ENCODE measurements at regions not wholly inside any gene's neighbourhood (a gene's known extent, or its start where the extent isn't known, plus 50 kb on each side); places are given as distances from the start of the nearest gene placed in this dataset.

DNA sequence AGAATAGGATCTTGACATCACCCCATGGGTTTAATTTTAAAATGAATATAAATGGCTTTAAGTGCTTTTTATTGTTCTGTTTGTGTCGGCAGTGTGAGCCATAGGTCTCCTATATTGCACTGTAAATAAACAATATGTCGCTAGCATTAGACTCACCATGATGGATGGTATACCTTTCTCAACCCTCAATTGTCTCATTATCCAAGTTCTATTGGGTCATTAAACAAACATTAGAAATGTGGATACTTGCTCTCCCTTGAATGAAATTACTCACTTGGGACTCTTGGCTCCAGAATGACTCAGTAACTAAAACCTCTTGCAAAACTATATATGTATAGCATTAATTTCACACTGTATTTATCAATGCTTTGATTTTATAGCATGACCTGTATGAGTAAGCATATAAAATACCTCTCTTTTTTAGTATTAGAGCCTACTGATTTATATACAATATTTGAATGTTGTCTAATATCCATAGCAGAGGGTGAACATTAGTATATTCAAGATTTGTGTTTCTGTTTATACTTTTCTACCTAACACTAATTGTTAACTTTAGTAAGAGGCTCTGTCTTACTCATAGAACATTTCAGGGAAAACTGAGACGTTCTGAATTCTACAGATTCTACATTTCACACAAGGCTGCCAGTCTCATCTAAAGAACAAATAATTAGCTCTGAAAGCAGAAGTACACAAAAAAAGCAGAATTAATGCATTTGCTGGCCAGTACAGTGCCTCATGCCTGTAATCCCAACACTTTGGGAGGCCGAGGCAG, 303.8 kb upstream of the PRR16 start:
- Histone ChIP-seq H2AFZ (ENCODE audit: low read length) (no peak overlapping the region), H3K18ac (ENCODE audit: low read length) (no peak overlapping the region), H3K4ac (ENCODE audit: low read length) (no peak overlapping the region), H4K8ac (ENCODE audit: low read depth, low read length) (no peak overlapping the region), H2BK12ac (ENCODE audit: low read length) (no peak overlapping the region), H2AK5ac (ENCODE audit: low read depth, low read length) (no peak overlapping the region), H3K36me3 (replicated peaks in 1 of 2; ENCODE audit: control insufficient read depth in 2 of 2, insufficient read depth in 2 of 2, low read length in 2 of 2) (no peaks in the 10 kb centered on the region), H3K27me3 (ENCODE audit: control insufficient read depth in 3 of 3, insufficient read depth in 3 of 3, low read depth in 1 of 3, low read length in 3 of 3) (no peaks in the 10 kb centered on the region), H4K91ac (ENCODE audit: low read depth, low read length, poor library complexity) (no peak overlapping the region), H3K14ac (ENCODE audit: low read length) (no peak overlapping the region), H3K9ac (ENCODE audit: low read depth, low read length, poor library complexity) (no peak overlapping the region), H3K79me1 (ENCODE audit: low read depth, low read length) (no peaks in the 10 kb centered on the region), H3K4me3 (ENCODE audit: low read length in 2 of 2) (no peak overlapping the region), H3K4me1 (ENCODE audit: control insufficient read depth in 2 of 2, insufficient read depth in 1 of 2, low read depth in 1 of 2, low read length in 2 of 2) (no peaks in the 10 kb centered on the region), H3K9me3 (replicated peaks in 1 of 2; ENCODE audit: control insufficient read depth in 2 of 2, insufficient read depth in 1 of 2, low read depth in 1 of 2, low read length in 2 of 2) (no peaks in the 10 kb centered on the region), H3K4me2 (ENCODE audit: insufficient read depth, low read length, poor library complexity, severe bottlenecking) (no peak overlapping the region), H3K27ac (replicated peaks; ENCODE audit: low read length) (no peak overlapping the region), H2BK120ac (ENCODE audit: low read depth, low read length) (no peak overlapping the region), H3K23ac (ENCODE audit: low read depth, low read length, poor library complexity) (no peak overlapping the region), H2BK5ac (ENCODE audit: low read length) (no peak overlapping the region), H2BK15ac (ENCODE audit: low read length) (no peak overlapping the region)
- no CpG with 5 or more reads among the region's 4 CpGs for WGBS, 2 donors (ENCODE audit: extremely low coverage in 2 of 2, insufficient read length in 2 of 2, insufficient replicate concordance in 1 of 2)
- no peak for DNase-seq (ENCODE audit: low spot score)

- Histone ChIP-seq H3K4me2 (ENCODE audit: insufficient read depth, low read length, poor library complexity, severe bottlenecking) (no peak overlapping the region), H4K8ac (ENCODE audit: low read depth, low read length) (no peak overlapping the region), H2BK5ac (ENCODE audit: low read length) (no peak overlapping the region), H3K27me3 (ENCODE audit: control insufficient read depth in 3 of 3, insufficient read depth in 3 of 3, low read depth in 1 of 3, low read length in 3 of 3) (no peaks in the 10 kb centered on the region), H3K9me3 (replicated peaks in 1 of 2; ENCODE audit: control insufficient read depth in 2 of 2, insufficient read depth in 1 of 2, low read depth in 1 of 2, low read length in 2 of 2) (no peaks in the 10 kb centered on the region), H3K36me3 (replicated peaks in 1 of 2; ENCODE audit: control insufficient read depth in 2 of 2, insufficient read depth in 2 of 2, low read length in 2 of 2) (no peaks in the 10 kb centered on the region), H3K4ac (ENCODE audit: low read length) (no peak overlapping the region), H3K79me1 (ENCODE audit: low read depth, low read length) (no peaks in the 10 kb centered on the region), H2BK120ac (ENCODE audit: low read depth, low read length) (no peak overlapping the region), H4K91ac (ENCODE audit: low read depth, low read length, poor library complexity) (no peak overlapping the region), H3K23ac (ENCODE audit: low read depth, low read length, poor library complexity) (no peak overlapping the region), H2BK12ac (ENCODE audit: low read length) (no peak overlapping the region), H2BK15ac (ENCODE audit: low read length) (no peak overlapping the region), H2AK5ac (ENCODE audit: low read depth, low read length) (no peak overlapping the region), H2AFZ (ENCODE audit: low read length) (no peak overlapping the region), H3K4me1 (ENCODE audit: control insufficient read depth in 2 of 2, insufficient read depth in 1 of 2, low read depth in 1 of 2, low read length in 2 of 2) (no peaks in the 10 kb centered on the region), H3K27ac (replicated peaks; ENCODE audit: low read length) (no peak overlapping the region), H3K18ac (ENCODE audit: low read length) (no peak overlapping the region), H3K4me3 (ENCODE audit: low read length in 2 of 2) (no peak overlapping the region), H3K14ac (ENCODE audit: low read length) (no peak overlapping the region), H3K9ac (ENCODE audit: low read depth, low read length, poor library complexity) (no peak overlapping the region)
- no peak for DNase-seq (ENCODE audit: low spot score)
Measured at GRCh38 chr5:120162321-120162720, 301.8 kb upstream of the PRR16 start.

DNA sequence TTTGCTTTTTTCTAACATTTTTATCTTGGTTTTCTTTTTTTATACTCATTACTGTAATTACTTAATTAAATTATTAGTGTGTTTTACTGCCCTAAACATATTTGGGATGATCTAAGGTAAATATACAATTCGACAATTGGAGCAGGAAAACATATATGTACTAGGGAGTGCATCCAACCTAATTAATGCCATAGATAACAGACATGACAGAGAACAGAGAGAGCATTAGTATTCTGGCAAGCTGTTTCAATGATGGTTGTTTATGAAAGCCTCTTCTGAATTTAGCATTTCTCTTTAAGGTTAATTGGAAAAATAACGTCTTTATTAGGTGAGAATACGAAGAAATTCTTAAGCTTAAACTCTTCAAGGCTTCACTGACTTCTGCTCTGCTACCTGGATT, 300.1 kb upstream of the PRR16 start:
- Histone ChIP-seq H2AK5ac (ENCODE audit: low read depth, low read length) (no peak overlapping the region), H3K79me1 (ENCODE audit: low read depth, low read length) (no peaks in the 10 kb centered on the region), H4K8ac (ENCODE audit: low read depth, low read length) (no peak overlapping the region), H3K9ac (ENCODE audit: low read depth, low read length, poor library complexity) (no peak overlapping the region), H2BK15ac (ENCODE audit: low read length) (no peak overlapping the region), H3K9me3 (replicated peaks in 1 of 2; ENCODE audit: control insufficient read depth in 2 of 2, insufficient read depth in 1 of 2, low read depth in 1 of 2, low read length in 2 of 2) (no peaks in the 10 kb centered on the region), H3K14ac (ENCODE audit: low read length) (no peak overlapping the region), H3K4ac (ENCODE audit: low read length) (no peak overlapping the region), H2AFZ (ENCODE audit: low read length) (no peak overlapping the region), H3K27ac (replicated peaks; ENCODE audit: low read length) (no peak overlapping the region), H3K23ac (ENCODE audit: low read depth, low read length, poor library complexity) (no peak overlapping the region), H2BK12ac (ENCODE audit: low read length) (no peak overlapping the region), H2BK5ac (ENCODE audit: low read length) (no peak overlapping the region), H3K27me3 (ENCODE audit: control insufficient read depth in 3 of 3, insufficient read depth in 3 of 3, low read depth in 1 of 3, low read length in 3 of 3) (no peaks in the 10 kb centered on the region), H3K36me3 (replicated peaks in 1 of 2; ENCODE audit: control insufficient read depth in 2 of 2, insufficient read depth in 2 of 2, low read length in 2 of 2) (no peaks in the 10 kb centered on the region), H3K4me1 (ENCODE audit: control insufficient read depth in 2 of 2, insufficient read depth in 1 of 2, low read depth in 1 of 2, low read length in 2 of 2) (no peaks in the 10 kb centered on the region), H3K4me2 (ENCODE audit: insufficient read depth, low read length, poor library complexity, severe bottlenecking) (no peak overlapping the region), H3K18ac (ENCODE audit: low read length) (no peak overlapping the region), H2BK120ac (ENCODE audit: low read depth, low read length) (no peak overlapping the region), H4K91ac (ENCODE audit: low read depth, low read length, poor library complexity) (no peak overlapping the region), H3K4me3 (ENCODE audit: low read length in 2 of 2) (no peak overlapping the region)
- no CpG with 5 or more reads among the region's 3 CpGs for WGBS, 2 donors (ENCODE audit: extremely low coverage in 2 of 2, insufficient read length in 2 of 2, insufficient replicate concordance in 1 of 2)
- no peak for DNase-seq (ENCODE audit: low spot score)

GRCh38 chr5:120164986-120165385, 299.1 kb upstream of the PRR16 start:
- H3K27ac ChIP-seq (replicated peaks; ENCODE audit: low read length) = no peak overlapping the region
- DNase-seq (ENCODE audit: low spot score) = no peak
- H2BK12ac ChIP-seq (ENCODE audit: low read length) = no peak overlapping the region
- no peak overlapping the region for H2AK5ac ChIP-seq (ENCODE audit: low read depth, low read length)
- H3K4me1 ChIP-seq (ENCODE audit: control insufficient read depth in 2 of 2, insufficient read depth in 1 of 2, low read depth in 1 of 2, low read length in 2 of 2) = no peaks in the 10 kb centered on the region
- H4K8ac ChIP-seq (ENCODE audit: low read depth, low read length) = no peak overlapping the region
- H3K9me3 ChIP-seq (replicated peaks in 1 of 2; ENCODE audit: control insufficient read depth in 2 of 2, insufficient read depth in 1 of 2, low read depth in 1 of 2, low read length in 2 of 2) = no peaks in the 10 kb centered on the region
- no CpG with 5 or more reads among the region's 1 CpG for WGBS, 2 donors (ENCODE audit: extremely low coverage in 2 of 2, insufficient read length in 2 of 2, insufficient replicate concordance in 1 of 2)
- no peak overlapping the region for H3K4ac ChIP-seq (ENCODE audit: low read length)
- H2BK15ac ChIP-seq (ENCODE audit: low read length) = no peak overlapping the region
- no peak overlapping the region for H3K9ac ChIP-seq (ENCODE audit: low read depth, low read length, poor library complexity)
- H3K23ac ChIP-seq (ENCODE audit: low read depth, low read length, poor library complexity) = no peak overlapping the region
- no peaks in the 10 kb centered on the region for H3K27me3 ChIP-seq (ENCODE audit: control insufficient read depth in 3 of 3, insufficient read depth in 3 of 3, low read depth in 1 of 3, low read length in 3 of 3)
- no peaks in the 10 kb centered on the region for H3K79me1 ChIP-seq (ENCODE audit: low read depth, low read length)
- no peak overlapping the region for H3K18ac ChIP-seq (ENCODE audit: low read length)
- no peak overlapping the region for H2BK5ac ChIP-seq (ENCODE audit: low read length)
- H2BK120ac ChIP-seq (ENCODE audit: low read depth, low read length) = no peak overlapping the region
- no peaks in the 10 kb centered on the region for H3K36me3 ChIP-seq (replicated peaks in 1 of 2; ENCODE audit: control insufficient read depth in 2 of 2, insufficient read depth in 2 of 2, low read length in 2 of 2)
- H3K14ac ChIP-seq (ENCODE audit: low read length) = no peak overlapping the region
- H3K4me2 ChIP-seq (ENCODE audit: insufficient read depth, low read length, poor library complexity, severe bottlenecking) = no peak overlapping the region
- no peak overlapping the region for H2AFZ ChIP-seq (ENCODE audit: low read length)
- H4K91ac ChIP-seq (ENCODE audit: low read depth, low read length, poor library complexity) = no peak overlapping the region
- H3K4me3 ChIP-seq (ENCODE audit: low read length in 2 of 2) = no peak overlapping the region

All from neuronal stem cell (in vitro differentiated cells).